ENCODE measurements at regions not wholly inside any gene's neighbourhood (a gene's known extent, or its start where the extent isn't known, plus 50 kb on each side); places are given as distances from the start of the nearest gene placed in this dataset.

- WGBS = 42% methylated on average over 6 of the region's 6 CpGs
- no peak for DNase-seq (ENCODE audit: low spot score)
- peaks cover 0 to 3% (median 1%) of the 10 kb centered on the region in 4 donors for H3K9me3 ChIP-seq (ENCODE audit: control insufficient read depth in 4 of 4, low read length in 3 of 4)
- H3K4me3 ChIP-seq (ENCODE audit: low read depth in 1 of 3, low read length in 3 of 3) = no peak overlapping the region
- H3K27me3 ChIP-seq (ENCODE audit: control insufficient read depth in 4 of 4, insufficient read depth in 4 of 4, low read length in 3 of 4) = no peaks in the 10 kb centered on the region
- no peak overlapping the region for H3K27ac ChIP-seq (ENCODE audit: low read depth in 1 of 2, low read length in 2 of 2)
- no peak overlapping the region for H3K9ac ChIP-seq (ENCODE audit: low read depth in 1 of 2, low read length in 2 of 2)
- no peaks in the 10 kb centered on the region for H3K36me3 ChIP-seq (ENCODE audit: control insufficient read depth in 4 of 4, insufficient read depth in 3 of 4, low read depth in 1 of 4, low read length in 3 of 4)
- H3K4me1 ChIP-seq (ENCODE audit: control insufficient read depth in 4 of 4, insufficient read depth in 4 of 4, low read length in 3 of 4) = no peaks in the 10 kb centered on the region
- no peak for TF ChIP-seq RAD21 (IDR thresholded peaks at IDR 0.05)
- TF ChIP-seq ZBTB33 (IDR thresholded peaks at IDR 0.05) = no peak
- no peak for TF ChIP-seq SP1 (IDR thresholded peaks at IDR 0.05)
- TF ChIP-seq ATF3 (IDR thresholded peaks at IDR 0.05) = no peak
- no peak for TF ChIP-seq EGR1 (IDR thresholded peaks at IDR 0.05; ENCODE audit: low read depth in 2 of 2)
- no peak for TF ChIP-seq CTCF (IDR thresholded peaks at IDR 0.05; ENCODE audit: low read depth, low read length, missing input control)
- TF ChIP-seq YY1 (IDR thresholded peaks at IDR 0.05) = no peak
- no peak for TF ChIP-seq MAX (IDR thresholded peaks at IDR 0.05)
- no peak for TF ChIP-seq HNF4G (IDR thresholded peaks at IDR 0.05)
- no peak for TF ChIP-seq NR2F2 (IDR thresholded peaks at IDR 0.05)
- no peak for TF ChIP-seq FOXA2 (IDR thresholded peaks at IDR 0.05)
- TF ChIP-seq HNF4A (conservative IDR thresholded peaks at IDR 0.05) = no peak
- no peak for TF ChIP-seq RXRA (IDR thresholded peaks at IDR 0.05)
- no peak for TF ChIP-seq GABPA (IDR thresholded peaks at IDR 0.05 in 1 of 2, conservative IDR thresholded peaks at IDR 0.05 in 1 of 2)
- TF ChIP-seq FOXA1 (IDR thresholded peaks at IDR 0.05) = no peak
Measured at GRCh38 chr10:2392145-2392812, 655.0 kb upstream of the ADARB2 start.

GRCh38 chr10:2387672-2388071 is 650.3 kb upstream of the ADARB2 start:
- no peak for DNase-seq (ENCODE audit: low spot score)
- 51% methylated on average over 3 of the region's 3 CpGs for WGBS
- H3K4me3 ChIP-seq (ENCODE audit: low read depth in 1 of 3, low read length in 3 of 3) = no peak overlapping the region
- H3K9ac ChIP-seq (ENCODE audit: low read depth in 1 of 2, low read length in 2 of 2) = no peak overlapping the region
- H3K4me1 ChIP-seq (ENCODE audit: control insufficient read depth in 4 of 4, insufficient read depth in 4 of 4, low read length in 3 of 4) = no peaks in the 10 kb centered on the region
- H3K36me3 ChIP-seq (ENCODE audit: control insufficient read depth in 4 of 4, insufficient read depth in 3 of 4, low read depth in 1 of 4, low read length in 3 of 4) = no peaks in the 10 kb centered on the region
- TF ChIP-seq CTCF (IDR thresholded peaks at IDR 0.05; ENCODE audit: low read depth, low read length, missing input control) = no peak
- TF ChIP-seq YY1 (IDR thresholded peaks at IDR 0.05) = no peak
- no peak for TF ChIP-seq RAD21 (IDR thresholded peaks at IDR 0.05)
- no peak for TF ChIP-seq TAF1 (conservative IDR thresholded peaks at IDR 0.05)
- TF ChIP-seq GABPA (IDR thresholded peaks at IDR 0.05 in 1 of 2, conservative IDR thresholded peaks at IDR 0.05 in 1 of 2) = no peak
- no peak for TF ChIP-seq EGR1 (IDR thresholded peaks at IDR 0.05; ENCODE audit: low read depth in 2 of 2)
- H3K9me3 ChIP-seq (ENCODE audit: control insufficient read depth in 4 of 4, low read length in 3 of 4) = peaks cover 0 to 8% (median 1%) of the 10 kb centered on the region in 4 donors
- no peak overlapping the region for H3K27ac ChIP-seq (ENCODE audit: low read depth in 1 of 2, low read length in 2 of 2)
- H3K27me3 ChIP-seq (ENCODE audit: control insufficient read depth in 4 of 4, insufficient read depth in 4 of 4, low read length in 3 of 4) = peaks cover 0 to 2% (median 0%) of the 10 kb centered on the region in 4 donors
